ENCODE measurements at regions not wholly inside any gene's neighbourhood (a gene's known extent, or its start where the extent isn't known, plus 50 kb on each side); places are given as distances from the start of the nearest gene placed in this dataset.

- TF ChIP-seq POLR2A (IDR thresholded peaks at IDR 0.05; ENCODE audit: low read length), result no peak
- no peak for TF ChIP-seq GATA1 (IDR thresholded peaks at IDR 0.05; ENCODE audit: low read depth, low read length)
Observed at GRCh38 chr5:14937254-14937653, 65.7 kb upstream of the ANKH start.
